Lower lobe of right lung (tissue), 2 donors: ENCODE measurements at regions not wholly inside any gene's neighbourhood (a gene's known extent, or its start where the extent isn't known, plus 50 kb on each side); places are given as distances from the start of the nearest gene placed in this dataset.

Source experiments
- ATAC-seq, 2 donors: fragments of 200-7000 bp; cut with Tn5 transposase; one replicate each; pipeline ENCODE4 v1.9.1; 2020 to 2022; ENCODE audit warnings: mild to moderate bottlenecking in 2 of 2, moderate library complexity in 2 of 2
- DNase-seq: peaks from one replicate; pipeline ENCODE4 v3.0.0-alpha.2; 2020
- H3K27ac ChIP-seq: fragments of 200-600 bp; one replicate; pipeline ENCODE4 v1.8.0; 2022
- H3K27me3 ChIP-seq: fragments of 200-600 bp; one replicate; pipeline ENCODE4 v1.8.0; 2022; ENCODE audit warnings: low read depth
- H3K36me3 ChIP-seq: fragments of 200-600 bp; one replicate; pipeline ENCODE4 v1.8.0; 2022; ENCODE audit warnings: mild to moderate bottlenecking
- H3K4me1 ChIP-seq: fragments of 200-600 bp; one replicate; pipeline ENCODE4 v1.8.0; 2022
- H3K4me3 ChIP-seq: fragments of 200-600 bp; one replicate; pipeline ENCODE4 v1.8.0; 2022; ENCODE audit warnings: mild to moderate bottlenecking
- H3K9me3 ChIP-seq: fragments of 200-600 bp; one replicate; pipeline ENCODE4 v1.8.0; 2022
- CTCF ChIP-seq: fragments of 200-600 bp; IDR thresholded peaks from one replicate; pipeline ENCODE4 v1.8.0; 2022; ENCODE audit warnings: antibody characterized with exemption, mild to moderate bottlenecking
- intact Hi-C: fragments of 100-400 bp; cut with DNase I; formaldehyde crosslinking; loops from one replicate; pipeline ENCODE4 v1.11.0; 2022
- donor health status: DM: no; HTN: yes; CAD: no; lungs with severe emphysema.

DNA sequence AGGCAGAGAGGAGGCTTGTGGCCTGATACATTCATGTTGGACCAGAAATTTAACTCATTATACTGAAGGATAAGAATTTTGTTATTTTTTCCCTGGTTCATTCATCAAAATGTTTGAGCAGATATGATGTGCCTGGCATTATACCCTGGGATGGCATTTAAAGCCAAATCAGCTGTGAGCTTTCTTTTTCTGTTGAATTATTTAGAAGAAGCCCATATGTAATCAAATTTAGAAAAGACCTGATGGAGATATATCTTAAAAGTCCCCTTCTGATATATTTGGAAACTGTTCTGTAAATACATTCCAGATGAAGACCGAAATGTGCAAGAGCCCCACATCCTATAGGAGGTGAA lies 743.1 kb upstream of the HS6ST1 start:
- no peak for DNase-seq
- ATAC-seq = no peak
- no peaks in the 10 kb centered on the region for H3K9me3 ChIP-seq
- H3K4me1 ChIP-seq = no peaks in the 10 kb centered on the region
- H3K27me3 ChIP-seq = no peaks in the 10 kb centered on the region
- H3K36me3 ChIP-seq = no peaks in the 10 kb centered on the region
- no peak for TF ChIP-seq CTCF
- intact Hi-C loops = no loop called here
- H3K4me3 ChIP-seq = no peak overlapping the region
- no peak overlapping the region for H3K27ac ChIP-seq

- H3K27me3 ChIP-seq = no peaks in the 10 kb centered on the region
- no peak for DNase-seq
- H3K9me3 ChIP-seq = no peaks in the 10 kb centered on the region
- H3K4me1 ChIP-seq = no peaks in the 10 kb centered on the region
- TF ChIP-seq CTCF = no peak
- intact Hi-C loops = no loop called here
- ATAC-seq = no peak
- H3K4me3 ChIP-seq = no peak overlapping the region
- no peaks in the 10 kb centered on the region for H3K36me3 ChIP-seq
- no peak overlapping the region for H3K27ac ChIP-seq
Observed at GRCh38 chr2:129062146-129062912, 743.7 kb upstream of the HS6ST1 start.

GRCh38 chr2:129067070-129067469 lies 748.4 kb upstream of the HS6ST1 start:
- no peak for TF ChIP-seq CTCF
- Histone ChIP-seq H3K4me1 (no peaks in the 10 kb centered on the region), H3K4me3 (no peak overlapping the region), H3K27me3 (no peaks in the 10 kb centered on the region), H3K36me3 (no peaks in the 10 kb centered on the region), H3K9me3 (no peaks in the 10 kb centered on the region), H3K27ac (no peak overlapping the region)
- intact Hi-C loops = no loop called here
- no peak for DNase-seq
- ATAC-seq = no peak

GRCh38 chr2:129067953-129068352 lies 749.3 kb upstream of the HS6ST1 start:
- H3K27me3 ChIP-seq = no peaks in the 10 kb centered on the region
- no peak for ATAC-seq
- TF ChIP-seq CTCF = no peak
- no peaks in the 10 kb centered on the region for H3K9me3 ChIP-seq
- H3K4me3 ChIP-seq = no peak overlapping the region
- H3K27ac ChIP-seq = no peak overlapping the region
- no peaks in the 10 kb centered on the region for H3K36me3 ChIP-seq
- DNase-seq = no peak
- no peaks in the 10 kb centered on the region for H3K4me1 ChIP-seq
- intact Hi-C loops = no loop called here

- no peaks in the 10 kb centered on the region for H3K4me1 ChIP-seq
- no peak overlapping the region for H3K4me3 ChIP-seq
- no peak for DNase-seq
- no peak overlapping the region for H3K27ac ChIP-seq
- H3K9me3 ChIP-seq = no peaks in the 10 kb centered on the region
- no peak for TF ChIP-seq CTCF
- intact Hi-C loops = no loop called here
- H3K27me3 ChIP-seq = no peaks in the 10 kb centered on the region
- no peaks in the 10 kb centered on the region for H3K36me3 ChIP-seq
- no peak for ATAC-seq
Observed at GRCh38 chr2:129068543-129068942, 749.9 kb upstream of the HS6ST1 start.
